ENCODE measurements at regions not wholly inside any gene's neighbourhood (a gene's known extent, or its start where the extent isn't known, plus 50 kb on each side); places are given as distances from the start of the nearest gene placed in this dataset.

DNA sequence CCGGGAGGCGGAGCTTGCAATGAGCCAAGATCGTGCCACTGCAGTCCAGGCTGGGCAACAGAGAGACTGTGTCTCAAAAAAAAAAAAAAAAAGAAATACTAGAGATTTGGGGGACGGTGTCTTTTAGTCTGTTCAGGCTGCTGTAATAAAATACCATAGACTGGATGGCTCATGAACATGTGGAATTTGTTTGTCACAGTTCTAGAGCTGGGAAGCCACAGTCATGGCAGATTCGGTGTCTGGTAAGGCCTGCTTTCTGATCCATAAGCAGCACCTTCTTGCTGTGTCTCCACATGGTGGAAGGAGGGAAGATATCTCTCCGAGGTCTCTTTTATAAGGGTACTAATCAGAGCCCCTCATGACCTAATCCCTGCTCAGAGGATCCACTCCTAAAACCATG is 102.7 kb upstream of the MKLN1 start:
- TF ChIP-seq EZH2 (IDR thresholded peaks at IDR 0.05; ENCODE audit: borderline replicate concordance, low read depth, low read length, severe bottlenecking): no peak
- TF ChIP-seq, protein P1, sequence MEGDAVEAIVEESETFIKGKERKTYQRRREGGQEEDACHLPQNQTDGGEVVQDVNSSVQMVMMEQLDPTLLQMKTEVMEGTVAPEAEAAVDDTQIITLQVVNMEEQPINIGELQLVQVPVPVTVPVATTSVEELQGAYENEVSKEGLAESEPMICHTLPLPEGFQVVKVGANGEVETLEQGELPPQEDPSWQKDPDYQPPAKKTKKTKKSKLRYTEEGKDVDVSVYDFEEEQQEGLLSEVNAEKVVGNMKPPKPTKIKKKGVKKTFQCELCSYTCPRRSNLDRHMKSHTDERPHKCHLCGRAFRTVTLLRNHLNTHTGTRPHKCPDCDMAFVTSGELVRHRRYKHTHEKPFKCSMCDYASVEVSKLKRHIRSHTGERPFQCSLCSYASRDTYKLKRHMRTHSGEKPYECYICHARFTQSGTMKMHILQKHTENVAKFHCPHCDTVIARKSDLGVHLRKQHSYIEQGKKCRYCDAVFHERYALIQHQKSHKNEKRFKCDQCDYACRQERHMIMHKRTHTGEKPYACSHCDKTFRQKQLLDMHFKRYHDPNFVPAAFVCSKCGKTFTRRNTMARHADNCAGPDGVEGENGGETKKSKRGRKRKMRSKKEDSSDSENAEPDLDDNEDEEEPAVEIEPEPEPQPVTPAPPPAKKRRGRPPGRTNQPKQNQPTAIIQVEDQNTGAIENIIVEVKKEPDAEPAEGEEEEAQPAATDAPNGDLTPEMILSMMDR (IDR thresholded peaks at IDR 0.05; ENCODE audit: borderline replicate concordance, extremely low read depth, low read length, poor library complexity, severe bottlenecking): no peak
